Choroid plexus epithelial cell (primary cell): ENCODE measurements at regions not wholly inside any gene's neighbourhood (a gene's known extent, or its start where the extent isn't known, plus 50 kb on each side); places are given as distances from the start of the nearest gene placed in this dataset.

Experiments used
- DNase-seq: peaks from one replicate; pipeline ENCODE4 v3.0.0-alpha.2; 2010; ENCODE audit warnings: low read depth
- H3K4me3 ChIP-seq: 2 replicates; pipeline ENCODE4 v1.5.1; 2011; ENCODE audit warnings: low read depth, mild to moderate bottlenecking, control low read depth, low read length, moderate library complexity
- TF ChIP-seq, protein P1 (sequence below): conservative IDR thresholded peaks from 2 replicates; pipeline ENCODE4 v1.5.1; 2011; ENCODE audit warnings: low read depth, mild to moderate bottlenecking, control low read depth, inconsistent platforms, low read length, moderate library complexity

GRCh38 chr7:17506596-17506995 lies 208.1 kb downstream of the AHR start:
- no peak overlapping the region for H3K4me3 ChIP-seq
- no peak for DNase-seq
- TF ChIP-seq, protein P1, sequence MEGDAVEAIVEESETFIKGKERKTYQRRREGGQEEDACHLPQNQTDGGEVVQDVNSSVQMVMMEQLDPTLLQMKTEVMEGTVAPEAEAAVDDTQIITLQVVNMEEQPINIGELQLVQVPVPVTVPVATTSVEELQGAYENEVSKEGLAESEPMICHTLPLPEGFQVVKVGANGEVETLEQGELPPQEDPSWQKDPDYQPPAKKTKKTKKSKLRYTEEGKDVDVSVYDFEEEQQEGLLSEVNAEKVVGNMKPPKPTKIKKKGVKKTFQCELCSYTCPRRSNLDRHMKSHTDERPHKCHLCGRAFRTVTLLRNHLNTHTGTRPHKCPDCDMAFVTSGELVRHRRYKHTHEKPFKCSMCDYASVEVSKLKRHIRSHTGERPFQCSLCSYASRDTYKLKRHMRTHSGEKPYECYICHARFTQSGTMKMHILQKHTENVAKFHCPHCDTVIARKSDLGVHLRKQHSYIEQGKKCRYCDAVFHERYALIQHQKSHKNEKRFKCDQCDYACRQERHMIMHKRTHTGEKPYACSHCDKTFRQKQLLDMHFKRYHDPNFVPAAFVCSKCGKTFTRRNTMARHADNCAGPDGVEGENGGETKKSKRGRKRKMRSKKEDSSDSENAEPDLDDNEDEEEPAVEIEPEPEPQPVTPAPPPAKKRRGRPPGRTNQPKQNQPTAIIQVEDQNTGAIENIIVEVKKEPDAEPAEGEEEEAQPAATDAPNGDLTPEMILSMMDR, result no peak

GRCh38 chr7:17507717-17508116 lies 209.3 kb downstream of the AHR start:
- no peak overlapping the region for H3K4me3 ChIP-seq
- DNase-seq, result no peak
- TF ChIP-seq, protein P1, result no peak

DNA sequence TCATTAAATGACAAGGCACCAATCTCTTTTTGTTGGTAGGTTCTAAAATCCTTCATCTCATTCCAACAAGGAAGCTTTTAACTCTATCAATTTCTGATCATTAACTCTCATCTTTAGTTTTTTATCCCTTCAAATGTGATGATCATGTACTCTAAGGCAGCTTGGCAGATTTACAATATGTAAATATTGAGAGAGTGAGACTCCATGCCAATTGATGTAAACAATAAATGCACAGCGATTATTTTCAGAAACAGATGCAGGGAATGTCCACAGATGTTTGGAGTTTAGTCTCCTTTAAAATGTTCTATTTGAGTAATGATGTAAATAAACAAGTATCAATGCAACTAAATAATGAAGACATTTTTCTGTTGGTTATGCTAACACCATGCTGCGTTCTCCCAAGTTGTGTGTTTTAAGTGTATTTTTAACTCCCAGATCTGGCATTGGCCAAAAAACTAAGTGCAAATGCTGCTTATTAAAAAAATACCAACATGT lies 213.8 kb downstream of the AHR start:
- TF ChIP-seq, protein P1, result no peak
- DNase-seq, result no peak
- H3K4me3 ChIP-seq, result no peak overlapping the region

DNA sequence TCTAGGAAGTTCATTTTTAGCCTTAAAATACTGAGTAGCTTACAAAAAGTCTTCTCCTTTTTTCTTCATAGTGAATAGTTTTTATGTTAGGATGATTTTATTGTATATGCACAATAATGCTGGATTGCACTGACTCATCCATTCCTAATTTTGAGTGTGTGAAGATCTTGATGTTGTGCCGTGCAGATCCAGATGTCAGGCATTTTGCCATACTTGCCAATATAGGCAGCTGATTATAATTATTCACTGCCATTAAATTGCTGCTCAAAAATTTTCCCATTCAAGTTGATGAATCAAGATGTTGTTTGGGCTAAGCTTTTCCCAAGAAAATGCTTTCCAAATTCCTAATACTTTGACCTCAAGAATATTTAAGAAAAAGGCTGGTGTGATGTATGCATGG lies 218.3 kb downstream of the AHR start:
- TF ChIP-seq, protein P1, result no peak
- H3K4me3 ChIP-seq, result no peak overlapping the region
- no peak for DNase-seq

DNA sequence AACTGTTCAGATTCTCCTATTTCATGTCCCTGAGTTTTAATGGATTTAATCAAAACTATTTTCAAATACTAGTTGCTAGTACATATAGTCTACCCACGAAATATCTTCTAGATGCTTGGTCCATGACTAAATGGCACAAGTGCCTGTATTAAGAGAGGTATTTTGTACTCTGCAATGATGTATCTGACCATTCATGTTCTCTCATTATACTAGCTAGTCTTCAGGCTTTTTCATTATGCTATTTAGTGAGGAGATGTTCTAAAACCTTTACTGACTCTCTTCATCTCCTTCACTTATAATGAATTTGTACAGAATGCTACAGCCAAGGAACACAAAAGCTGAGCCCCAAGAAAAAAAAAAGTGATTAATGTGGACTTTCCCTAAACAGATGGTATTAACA lies 222.5 kb downstream of the AHR start:
- no peak overlapping the region for H3K4me3 ChIP-seq
- DNase-seq, result peak; percentile 55
- TF ChIP-seq, protein P1, result no peak

DNA sequence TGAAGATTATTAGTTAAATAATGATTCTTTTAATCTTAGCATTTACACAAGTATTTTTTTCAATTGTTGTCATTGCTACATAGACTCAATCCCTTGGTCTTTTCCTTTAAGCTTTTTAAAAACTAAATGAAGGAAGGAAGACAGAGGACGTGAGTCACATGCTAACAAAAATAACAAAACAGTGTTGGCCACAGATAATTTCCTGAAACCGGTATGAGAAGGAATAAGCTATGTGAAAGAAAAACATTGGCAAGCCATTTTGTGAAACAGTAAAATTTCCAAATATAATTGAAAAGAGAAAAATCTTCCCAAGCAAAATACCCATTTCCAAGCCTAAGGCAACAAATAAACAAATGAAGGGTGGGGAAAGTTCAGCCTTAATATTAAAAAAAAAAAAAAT lies 223.0 kb downstream of the AHR start:
- TF ChIP-seq, protein P1, result no peak
- peak; percentile 92 for DNase-seq
- no peak overlapping the region for H3K4me3 ChIP-seq

- H3K4me3 ChIP-seq, result no peak overlapping the region
- TF ChIP-seq, protein P1, result no peak
- DNase-seq, result peak; percentile 84
Measured at GRCh38 chr7:17523813-17524739, 225.6 kb downstream of the AHR start.
